ENCODE measurements at regions not wholly inside any gene's neighbourhood (a gene's known extent, or its start where the extent isn't known, plus 50 kb on each side); places are given as distances from the start of the nearest gene placed in this dataset.

DNA sequence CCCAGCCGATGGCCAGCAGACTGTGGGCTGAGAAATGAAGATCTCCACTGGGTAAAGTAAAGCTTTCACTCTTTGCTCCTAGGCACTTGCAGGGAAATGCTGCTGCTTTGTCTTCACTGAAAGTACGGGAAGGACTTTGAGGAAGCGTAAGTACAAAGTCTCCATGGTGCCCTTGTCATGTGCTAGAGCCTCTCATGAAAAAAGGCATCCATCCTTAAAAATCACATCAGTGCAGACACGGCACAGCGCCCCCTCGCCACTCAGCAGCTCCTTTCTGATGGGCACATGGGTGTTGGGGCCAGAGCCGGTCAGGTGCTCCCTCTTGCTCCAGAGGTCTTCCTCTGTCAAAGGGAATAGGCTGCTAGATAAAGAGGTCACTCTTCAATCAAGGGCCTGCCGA, 87.8 kb upstream of the CALM2 start:
- Histone ChIP-seq H3K36me3 (ENCODE audit: low read depth) (no peaks in the 10 kb centered on the region), H4K20me1 (ENCODE audit: insufficient read depth) (no peaks in the 10 kb centered on the region), H2AFZ (no peak overlapping the region), H3K4me3 (no peak overlapping the region), H3K9me2 (ENCODE audit: insufficient read depth) (no peaks in the 10 kb centered on the region), H3K4me2 (ENCODE audit: unreplicated experiment) (no peak overlapping the region), H3K27me3 (replicated peaks; ENCODE audit: insufficient read depth) (no peaks in the 10 kb centered on the region), H3K4me1 (ENCODE audit: insufficient read depth) (peaks cover 4% of the 10 kb centered on the region), H3K9me3 (ENCODE audit: low read depth) (no peaks in the 10 kb centered on the region), H3K79me2 (ENCODE audit: insufficient read depth) (no peaks in the 10 kb centered on the region), H3K27ac (no peak overlapping the region), H3F3A (ENCODE audit: insufficient read depth) (0 out of 2 replicates have a peak, but pooled peaks cover under 1% of the 10 kb centered on the region), H3K9ac (no peak overlapping the region)
- 82 to 85% methylated on average over 8 of the region's 8 CpGs for WGBS, 2 experiments (ENCODE audit: low coverage in 1 of 2, low lambda C conversion rate in 2 of 2, missing lambda C conversion rate in 2 of 2)
- no peak for DNase-seq
- in situ Hi-C loops (cut with MboI): no loop called here
- no peak for TF ChIP-seq EZH2phosphoT487 (IDR thresholded peaks at IDR 0.05; ENCODE audit: insufficient read depth, low read depth)
- TF ChIP-seq EZH2 (IDR thresholded peaks at IDR 0.05; ENCODE audit: insufficient read depth, poor library complexity, severe bottlenecking): no peak

DNA sequence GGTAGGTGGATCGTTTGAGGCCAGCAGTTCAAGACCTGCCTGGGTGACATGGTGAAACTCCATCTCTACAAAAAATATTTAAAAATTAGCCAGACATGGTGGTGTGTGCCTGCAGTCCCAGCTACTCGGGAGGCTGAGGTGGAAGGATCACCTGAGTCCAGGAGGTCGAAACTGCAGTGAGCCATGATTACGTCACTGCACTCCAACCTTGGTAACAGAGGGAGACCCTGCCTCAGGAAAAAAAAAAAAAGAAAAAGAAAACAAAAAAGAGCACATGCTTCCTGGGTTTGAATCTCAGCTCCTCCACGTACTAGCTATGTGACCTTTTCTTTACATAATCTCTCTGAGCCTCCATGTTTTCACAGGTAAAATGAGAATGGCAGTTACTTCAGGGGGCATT, 86.3 kb upstream of the CALM2 start:
- no peaks in the 10 kb centered on the region for H3K9me3 ChIP-seq (ENCODE audit: low read depth)
- H4K20me1 ChIP-seq (ENCODE audit: insufficient read depth): no peaks in the 10 kb centered on the region
- DNase-seq: no peak
- TF ChIP-seq EZH2 (IDR thresholded peaks at IDR 0.05; ENCODE audit: insufficient read depth, poor library complexity, severe bottlenecking) (no peak), EZH2phosphoT487 (IDR thresholded peaks at IDR 0.05; ENCODE audit: insufficient read depth, low read depth) (no peak)
- H3K9me2 ChIP-seq (ENCODE audit: insufficient read depth): no peaks in the 10 kb centered on the region
- no peak overlapping the region for H3K9ac ChIP-seq
- no peak overlapping the region for H3K27ac ChIP-seq
- no peaks in the 10 kb centered on the region for H3K27me3 ChIP-seq (replicated peaks; ENCODE audit: insufficient read depth)
- no peaks in the 10 kb centered on the region for H3K79me2 ChIP-seq (ENCODE audit: insufficient read depth)
- no peak overlapping the region for H3K4me2 ChIP-seq (ENCODE audit: unreplicated experiment)
- no peak overlapping the region for H2AFZ ChIP-seq
- in situ Hi-C loops (cut with MboI): no loop called here
- H3K4me1 ChIP-seq (ENCODE audit: insufficient read depth): no peaks in the 10 kb centered on the region
- no peaks in the 10 kb centered on the region for H3F3A ChIP-seq (ENCODE audit: insufficient read depth)
- H3K36me3 ChIP-seq (ENCODE audit: low read depth): no peaks in the 10 kb centered on the region
- 87 to 90% methylated on average over 5 of the region's 5 CpGs for WGBS, 2 experiments (ENCODE audit: low coverage in 1 of 2, low lambda C conversion rate in 2 of 2, missing lambda C conversion rate in 2 of 2)
- no peak overlapping the region for H3K4me3 ChIP-seq

DNA sequence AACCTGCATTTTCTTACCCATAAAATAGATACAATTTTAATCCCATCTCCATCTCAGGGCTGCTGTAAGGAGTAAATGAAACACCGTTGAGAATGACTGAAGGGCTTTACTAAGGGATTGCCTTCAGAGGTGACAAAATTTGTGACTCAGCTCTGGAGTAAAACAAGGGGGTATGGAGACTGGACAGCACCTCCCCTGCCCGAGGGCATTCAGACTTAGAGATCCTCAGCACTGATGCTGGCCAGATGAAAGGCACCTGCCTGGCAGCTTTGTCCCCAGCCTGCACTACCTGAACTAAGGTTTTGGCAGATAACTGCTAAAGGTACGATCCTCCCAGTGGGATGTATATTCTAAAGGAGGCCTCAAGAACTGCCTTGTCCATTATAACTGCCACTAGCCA, 84.7 kb upstream of the CALM2 start:
- 71 to 72% methylated on average over 3 of the region's 3 CpGs for WGBS, 2 experiments (ENCODE audit: low coverage in 1 of 2, low lambda C conversion rate in 2 of 2, missing lambda C conversion rate in 2 of 2)

DNA sequence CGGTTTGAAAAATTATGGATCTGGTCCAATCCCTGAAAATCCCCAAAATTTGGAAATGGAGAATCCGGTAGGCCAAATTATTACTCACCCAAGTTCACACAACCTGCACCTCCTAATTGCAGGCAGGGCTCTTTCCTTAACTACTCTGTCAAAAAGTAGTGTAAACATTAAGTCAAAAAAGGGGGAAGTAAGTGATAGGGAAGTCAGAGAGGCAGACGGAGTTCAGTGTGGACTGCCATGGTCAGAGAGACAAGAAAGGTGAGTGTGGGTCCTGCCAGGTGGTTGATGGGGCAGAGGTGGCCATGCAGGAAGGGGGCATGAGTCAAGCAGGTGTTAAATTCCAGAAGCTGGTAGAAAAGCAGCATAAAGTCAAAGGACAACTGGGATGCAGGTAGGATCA, 83.5 kb upstream of the CALM2 start:
- Histone ChIP-seq H3K9me3 (ENCODE audit: low read depth) (no peaks in the 10 kb centered on the region), H3K4me3 (no peak overlapping the region), H3K36me3 (ENCODE audit: low read depth) (no peaks in the 10 kb centered on the region), H3K4me2 (ENCODE audit: unreplicated experiment) (no peak overlapping the region), H3K9me2 (ENCODE audit: insufficient read depth) (no peaks in the 10 kb centered on the region), H2AFZ (no peak overlapping the region), H3K27me3 (replicated peaks; ENCODE audit: insufficient read depth) (no peaks in the 10 kb centered on the region), H3K27ac (no peak overlapping the region), H3K4me1 (ENCODE audit: insufficient read depth) (no peaks in the 10 kb centered on the region), H3K9ac (no peak overlapping the region), H3K79me2 (ENCODE audit: insufficient read depth) (no peaks in the 10 kb centered on the region), H4K20me1 (ENCODE audit: insufficient read depth) (no peaks in the 10 kb centered on the region), H3F3A (ENCODE audit: insufficient read depth) (no peaks in the 10 kb centered on the region)
- in situ Hi-C loops (cut with MboI): no loop called here
- TF ChIP-seq EZH2 (IDR thresholded peaks at IDR 0.05; ENCODE audit: insufficient read depth, poor library complexity, severe bottlenecking) (no peak), EZH2phosphoT487 (IDR thresholded peaks at IDR 0.05; ENCODE audit: insufficient read depth, low read depth) (no peak)
- DNase-seq: no peak
- WGBS, 2 experiments (ENCODE audit: low coverage in 1 of 2, low lambda C conversion rate in 2 of 2, missing lambda C conversion rate in 2 of 2): 92 to 93% methylated on average over 3 of the region's 3 CpGs

More for the DNA sequence above, 84.7 kb upstream of the CALM2 start:
- no peaks in the 10 kb centered on the region for H3F3A ChIP-seq (ENCODE audit: insufficient read depth)
- no peaks in the 10 kb centered on the region for H3K36me3 ChIP-seq (ENCODE audit: low read depth)
- no peak overlapping the region for H3K27ac ChIP-seq
- H3K9ac ChIP-seq: no peak overlapping the region
- in situ Hi-C loops (cut with MboI): no loop called here
- no peak overlapping the region for H2AFZ ChIP-seq
- TF ChIP-seq EZH2 (IDR thresholded peaks at IDR 0.05; ENCODE audit: insufficient read depth, poor library complexity, severe bottlenecking): no peak
- no peak overlapping the region for H3K4me3 ChIP-seq
- H3K4me1 ChIP-seq (ENCODE audit: insufficient read depth): no peaks in the 10 kb centered on the region
- no peaks in the 10 kb centered on the region for H4K20me1 ChIP-seq (ENCODE audit: insufficient read depth)
- no peak for DNase-seq
- no peaks in the 10 kb centered on the region for H3K9me2 ChIP-seq (ENCODE audit: insufficient read depth)
- no peaks in the 10 kb centered on the region for H3K27me3 ChIP-seq (replicated peaks; ENCODE audit: insufficient read depth)
- H3K9me3 ChIP-seq (ENCODE audit: low read depth): no peaks in the 10 kb centered on the region
- H3K79me2 ChIP-seq (ENCODE audit: insufficient read depth): no peaks in the 10 kb centered on the region
- H3K4me2 ChIP-seq (ENCODE audit: unreplicated experiment): no peak overlapping the region

DNA sequence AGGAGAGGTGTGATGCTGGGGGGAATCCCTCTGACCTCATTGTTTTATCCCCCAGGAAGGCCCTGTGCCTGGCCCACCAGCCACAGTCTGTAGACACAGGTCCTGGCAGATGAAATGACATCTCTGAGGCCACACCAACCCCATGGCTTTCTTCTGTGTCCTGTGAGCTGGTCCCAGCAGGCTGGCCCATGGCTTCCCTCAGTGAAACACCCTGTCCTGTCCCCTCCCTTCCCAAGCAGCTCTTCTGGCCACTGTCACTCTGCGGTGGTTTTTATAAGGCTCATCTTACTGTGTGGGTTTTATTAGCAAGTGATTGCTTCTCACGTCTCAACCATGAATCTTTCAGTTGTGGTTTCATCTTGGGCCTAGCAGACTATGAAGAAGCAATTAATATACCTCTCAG, 81.6 kb upstream of the CALM2 start:
- H4K20me1 ChIP-seq (ENCODE audit: insufficient read depth): no peaks in the 10 kb centered on the region
- no peak overlapping the region for H3K4me2 ChIP-seq (ENCODE audit: unreplicated experiment)
- no peaks in the 10 kb centered on the region for H3K9me2 ChIP-seq (ENCODE audit: insufficient read depth)
- no peak overlapping the region for H3K27ac ChIP-seq
- no peak overlapping the region for H3K4me3 ChIP-seq
- no peak for DNase-seq
- no peak overlapping the region for H3K9ac ChIP-seq
- 89 to 95% methylated on average over 2 of the region's 2 CpGs for WGBS, 2 experiments (ENCODE audit: low coverage in 1 of 2, low lambda C conversion rate in 2 of 2, missing lambda C conversion rate in 2 of 2)
- no peaks in the 10 kb centered on the region for H3K4me1 ChIP-seq (ENCODE audit: insufficient read depth)
- in situ Hi-C loops (cut with MboI): no loop called here
- TF ChIP-seq EZH2phosphoT487 (IDR thresholded peaks at IDR 0.05; ENCODE audit: insufficient read depth, low read depth): no peak
- no peak for TF ChIP-seq EZH2 (IDR thresholded peaks at IDR 0.05; ENCODE audit: insufficient read depth, poor library complexity, severe bottlenecking)
- no peak overlapping the region for H2AFZ ChIP-seq
- no peaks in the 10 kb centered on the region for H3K9me3 ChIP-seq (ENCODE audit: low read depth)
- H3K79me2 ChIP-seq (ENCODE audit: insufficient read depth): no peaks in the 10 kb centered on the region
- H3F3A ChIP-seq (ENCODE audit: insufficient read depth): no peaks in the 10 kb centered on the region
- no peaks in the 10 kb centered on the region for H3K36me3 ChIP-seq (ENCODE audit: low read depth)
- H3K27me3 ChIP-seq (replicated peaks; ENCODE audit: insufficient read depth): no peaks in the 10 kb centered on the region
